ENCODE measurements at regions not wholly inside any gene's neighbourhood (a gene's known extent, or its start where the extent isn't known, plus 50 kb on each side); places are given as distances from the start of the nearest gene placed in this dataset.

DNA sequence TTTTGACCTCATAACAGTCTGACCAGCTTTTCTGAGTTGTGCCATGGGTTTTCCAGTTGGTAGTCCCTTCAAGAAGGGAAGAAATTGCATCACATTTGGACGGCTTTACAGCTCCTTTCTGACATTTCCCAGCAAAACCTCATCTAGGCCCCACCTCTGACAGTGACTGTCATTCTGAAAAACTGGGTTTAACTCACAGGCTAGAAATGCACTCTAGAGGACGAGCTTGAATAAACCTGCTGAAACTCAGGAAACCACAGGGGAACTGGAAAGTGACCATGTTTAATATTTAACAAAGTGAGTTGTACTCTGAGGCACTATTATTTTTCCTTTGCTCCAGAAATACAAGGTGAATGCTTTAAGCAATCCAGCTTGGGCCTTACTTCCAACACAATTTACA is 434.3 kb upstream of the RASGEF1B start:
- TF ChIP-seq, protein P1, sequence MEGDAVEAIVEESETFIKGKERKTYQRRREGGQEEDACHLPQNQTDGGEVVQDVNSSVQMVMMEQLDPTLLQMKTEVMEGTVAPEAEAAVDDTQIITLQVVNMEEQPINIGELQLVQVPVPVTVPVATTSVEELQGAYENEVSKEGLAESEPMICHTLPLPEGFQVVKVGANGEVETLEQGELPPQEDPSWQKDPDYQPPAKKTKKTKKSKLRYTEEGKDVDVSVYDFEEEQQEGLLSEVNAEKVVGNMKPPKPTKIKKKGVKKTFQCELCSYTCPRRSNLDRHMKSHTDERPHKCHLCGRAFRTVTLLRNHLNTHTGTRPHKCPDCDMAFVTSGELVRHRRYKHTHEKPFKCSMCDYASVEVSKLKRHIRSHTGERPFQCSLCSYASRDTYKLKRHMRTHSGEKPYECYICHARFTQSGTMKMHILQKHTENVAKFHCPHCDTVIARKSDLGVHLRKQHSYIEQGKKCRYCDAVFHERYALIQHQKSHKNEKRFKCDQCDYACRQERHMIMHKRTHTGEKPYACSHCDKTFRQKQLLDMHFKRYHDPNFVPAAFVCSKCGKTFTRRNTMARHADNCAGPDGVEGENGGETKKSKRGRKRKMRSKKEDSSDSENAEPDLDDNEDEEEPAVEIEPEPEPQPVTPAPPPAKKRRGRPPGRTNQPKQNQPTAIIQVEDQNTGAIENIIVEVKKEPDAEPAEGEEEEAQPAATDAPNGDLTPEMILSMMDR (IDR thresholded peaks at IDR 0.05; ENCODE audit: low read depth, low read length, missing control alignments) = no peak
- in situ Hi-C loops (cut with HindIII; ENCODE audit: low sequenced_read_pairs) = no loop called here
- no peak overlapping the region for H3K4me3 ChIP-seq (ENCODE audit: low read depth, low read length)
- no peak for DNase-seq (ENCODE audit: low read depth)

DNA sequence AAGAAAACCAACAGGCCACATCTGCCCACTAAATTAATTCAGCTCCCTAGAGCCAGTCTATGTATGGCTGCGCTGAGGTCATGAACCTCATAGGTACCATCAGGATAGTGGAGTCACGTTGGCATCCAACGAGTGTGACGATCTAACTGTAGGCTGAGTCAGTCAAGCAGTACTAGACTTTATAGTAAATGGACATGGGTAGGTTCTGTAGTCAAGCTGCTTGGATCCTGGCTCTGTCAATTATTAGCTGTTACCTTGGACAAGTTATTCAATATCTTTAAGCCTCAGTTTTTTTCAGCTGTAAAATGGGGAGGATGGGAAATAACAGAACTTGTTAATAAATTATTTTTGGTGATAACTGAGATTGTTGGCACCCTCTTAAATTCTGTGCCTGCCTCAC is 432.4 kb upstream of the RASGEF1B start:
- TF ChIP-seq, protein P1 (IDR thresholded peaks at IDR 0.05; ENCODE audit: low read depth, low read length, missing control alignments) = no peak
- no peak overlapping the region for H3K4me3 ChIP-seq (ENCODE audit: low read depth, low read length)
- no peak for DNase-seq (ENCODE audit: low read depth)
- in situ Hi-C loops (cut with HindIII; ENCODE audit: low sequenced_read_pairs) = no loop called here

DNA sequence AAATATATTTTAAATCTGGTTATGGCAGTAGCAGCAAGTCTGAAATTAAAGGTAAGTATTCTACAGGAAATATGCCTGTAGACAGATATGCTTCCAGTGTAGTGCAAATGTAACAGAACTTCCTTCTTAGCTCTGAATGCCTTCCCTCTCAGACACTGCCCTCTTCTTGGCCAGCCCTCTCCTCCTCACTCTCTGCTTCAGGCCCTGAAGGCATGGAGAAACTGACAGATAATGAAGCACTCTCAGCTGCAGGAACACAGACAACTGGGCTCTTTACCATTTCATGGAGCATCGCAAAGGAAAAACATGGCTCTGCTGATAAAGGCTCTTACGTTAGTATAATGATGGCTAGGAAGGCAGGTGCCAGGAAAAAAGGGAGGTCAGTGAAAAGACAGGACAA is 431.5 kb upstream of the RASGEF1B start:
- DNase-seq (ENCODE audit: low read depth) = no peak
- H3K4me3 ChIP-seq (ENCODE audit: low read depth, low read length) = no peak overlapping the region
- TF ChIP-seq, protein P1 (IDR thresholded peaks at IDR 0.05; ENCODE audit: low read depth, low read length, missing control alignments) = no peak
- in situ Hi-C loops (cut with HindIII; ENCODE audit: low sequenced_read_pairs) = no loop called here

DNA sequence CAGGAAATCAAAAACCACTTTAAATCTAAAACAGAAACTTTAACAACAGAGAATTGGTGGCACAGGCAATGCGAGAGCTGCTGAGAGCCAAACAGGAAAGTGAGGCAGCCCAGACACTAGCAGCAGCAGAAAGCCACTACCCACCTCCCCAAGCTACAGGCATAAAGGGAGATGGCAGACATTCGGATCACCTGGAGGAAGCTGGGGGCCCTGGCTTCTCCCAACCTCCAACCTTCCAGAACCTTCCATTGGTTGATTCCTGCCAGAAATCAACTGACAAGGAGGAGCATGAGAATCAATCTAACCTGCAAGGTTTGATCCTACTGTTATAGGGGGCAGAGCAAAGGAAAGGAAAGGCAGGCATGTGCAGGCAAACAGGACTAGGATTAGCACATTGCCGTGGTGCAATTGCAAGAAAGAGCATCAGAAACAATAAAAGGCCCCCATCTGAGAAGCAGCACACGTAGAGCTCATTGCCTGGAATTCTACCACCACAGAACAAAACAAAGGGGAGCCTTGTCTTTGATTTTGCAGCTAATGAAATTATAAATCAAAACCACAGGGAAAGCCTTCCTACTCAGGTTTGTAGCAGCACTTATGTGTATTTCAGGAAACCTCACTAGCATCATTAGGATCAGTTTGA is 427.3 kb upstream of the RASGEF1B start:
- in situ Hi-C loops (cut with HindIII; ENCODE audit: low sequenced_read_pairs) = no loop called here
- TF ChIP-seq, protein P1 (IDR thresholded peaks at IDR 0.05; ENCODE audit: low read depth, low read length, missing control alignments) = no peak
- no peak for DNase-seq (ENCODE audit: low read depth)
- H3K4me3 ChIP-seq (ENCODE audit: low read depth, low read length) = no peak overlapping the region

DNA sequence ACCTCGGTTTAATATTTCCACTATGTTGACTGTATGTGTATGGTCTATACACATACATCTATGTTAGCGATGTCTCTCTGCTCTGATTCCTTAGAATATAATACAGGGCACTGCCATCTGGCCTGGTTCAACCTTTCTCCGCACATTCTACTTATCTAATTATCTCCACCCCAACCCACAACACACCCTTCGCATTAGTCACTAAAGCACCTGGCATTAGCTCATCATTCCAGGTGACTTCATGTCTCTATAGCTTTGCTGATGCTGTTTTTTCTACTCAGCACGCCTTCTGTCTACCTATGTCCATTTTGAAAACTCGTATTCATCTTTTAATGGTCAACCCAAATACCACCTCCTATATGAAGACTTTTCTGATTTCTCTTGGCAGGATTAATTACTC is 425.2 kb upstream of the RASGEF1B start:
- no peak overlapping the region for H3K4me3 ChIP-seq (ENCODE audit: low read depth, low read length)
- in situ Hi-C loops (cut with HindIII; ENCODE audit: low sequenced_read_pairs) = no loop called here
- DNase-seq (ENCODE audit: low read depth) = no peak
- TF ChIP-seq, protein P1 (IDR thresholded peaks at IDR 0.05; ENCODE audit: low read depth, low read length, missing control alignments) = no peak

DNA sequence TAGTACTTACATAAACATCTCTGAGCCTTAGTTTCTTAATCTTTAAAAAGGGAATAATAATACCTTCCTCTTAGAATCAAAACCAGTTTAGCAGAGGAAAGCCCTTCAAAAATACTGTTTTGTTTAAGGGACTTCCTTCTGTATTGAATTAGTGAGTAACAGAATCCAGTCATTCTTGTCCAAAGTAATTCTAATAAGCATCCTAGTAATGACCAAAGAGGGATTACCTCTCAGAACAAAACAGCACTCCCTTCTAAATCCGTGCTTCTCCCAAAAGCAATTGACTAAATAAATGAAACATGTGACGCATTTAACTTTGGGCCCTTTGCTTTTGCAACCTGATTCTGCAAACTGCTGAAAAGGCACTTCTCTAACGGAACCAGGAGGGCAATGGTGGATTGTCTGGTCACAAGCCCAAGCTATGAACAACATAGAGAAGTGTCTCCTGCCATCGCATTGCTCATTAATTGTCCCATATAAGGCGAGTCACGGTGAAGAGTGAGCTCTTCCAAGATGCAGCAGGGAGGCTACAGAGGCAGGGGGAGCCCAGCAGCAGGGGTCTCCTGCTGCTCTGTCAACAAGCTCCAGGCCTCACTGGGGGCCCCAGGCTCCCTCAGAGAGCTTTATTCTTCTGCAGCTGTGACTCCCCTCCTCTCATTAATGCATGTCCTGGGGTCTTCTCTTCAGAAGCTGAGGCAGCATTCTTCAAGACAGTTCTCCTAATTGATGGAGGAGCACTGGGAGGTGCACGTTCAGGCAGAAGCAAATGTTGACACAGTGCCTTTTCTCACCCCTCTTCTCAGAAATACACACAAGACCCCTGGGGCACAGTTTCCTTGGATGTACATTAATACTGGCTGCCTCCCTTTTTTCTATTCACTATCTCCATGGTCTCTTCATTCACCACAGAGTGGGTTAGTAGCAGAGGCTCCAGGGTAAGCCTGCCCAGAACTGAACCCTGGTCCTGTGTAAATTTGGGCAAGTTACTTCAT is 419.6 kb upstream of the RASGEF1B start:
- no peak overlapping the region for H3K4me3 ChIP-seq (ENCODE audit: low read depth, low read length)
- DNase-seq (ENCODE audit: low read depth) = no peak
- TF ChIP-seq, protein P1 (IDR thresholded peaks at IDR 0.05; ENCODE audit: low read depth, low read length, missing control alignments) = no peak
- in situ Hi-C loops (cut with HindIII; ENCODE audit: low sequenced_read_pairs) = no loop called here
